Naive B cell (primary cell): ENCODE measurements at regions not wholly inside any gene's neighbourhood (a gene's known extent, or its start where the extent isn't known, plus 50 kb on each side); places are given as distances from the start of the nearest gene placed in this dataset.
A peak's percentile ranks its signal among the peaks of the same experiment; 100 is the strongest.

Source experiments
- ATAC-seq, 2 donors: fragments of 150-1000 bp; cut with Tn5 transposase; 2 replicates each; pipeline ENCODE4 v1.10.0; 2021; ENCODE audit warnings: low read depth in 2 of 2, mild to moderate bottlenecking in 2 of 2, moderate library complexity in 2 of 2
- DNase-seq: peaks from one replicate; pipeline ENCODE4 v3.0.0; 2022
- H3K27ac Mint-ChIP-seq, 6 donors: one replicate each; pipeline ENCODE4 v1.8.0; 2020 to 2022; ENCODE audit warnings: mild to moderate bottlenecking in 6 of 6, mixed read lengths in 6 of 6, moderate library complexity in 5 of 6, inconsistent platforms in 2 of 6
- H3K27me3 Mint-ChIP-seq, 3 donors: one replicate each; pipeline ENCODE4 v1.8.0; 2021 to 2022; ENCODE audit warnings: mixed read lengths in 3 of 3, mild to moderate bottlenecking in 1 of 3
- H3K36me3 Mint-ChIP-seq, 2 donors: one replicate each; pipeline ENCODE4 v1.8.0; 2020 to 2022; ENCODE audit warnings: mixed read lengths in 2 of 2, inconsistent platforms in 1 of 2, mild to moderate bottlenecking in 1 of 2
- H3K4me1 Mint-ChIP-seq, 3 donors: one replicate each; pipeline ENCODE4 v1.8.0; 2020 to 2022; ENCODE audit warnings: mixed read lengths in 3 of 3, inconsistent platforms in 1 of 3, mild to moderate bottlenecking in 1 of 3, moderate library complexity in 1 of 3
- H3K4me3 Mint-ChIP-seq, 8 donors: one replicate each; pipeline ENCODE4 v1.8.0; 2020 to 2022; ENCODE audit warnings: mild to moderate bottlenecking in 8 of 8, mixed read lengths in 8 of 8, moderate library complexity in 8 of 8, inconsistent platforms in 2 of 8
- H3K9me3 Mint-ChIP-seq, 7 donors: one replicate each; pipeline ENCODE4 v1.8.0; 2020 to 2022; ENCODE audit warnings: mixed read lengths in 7 of 7, mild to moderate bottlenecking in 5 of 7, inconsistent platforms in 2 of 7, moderate library complexity in 1 of 7

DNA sequence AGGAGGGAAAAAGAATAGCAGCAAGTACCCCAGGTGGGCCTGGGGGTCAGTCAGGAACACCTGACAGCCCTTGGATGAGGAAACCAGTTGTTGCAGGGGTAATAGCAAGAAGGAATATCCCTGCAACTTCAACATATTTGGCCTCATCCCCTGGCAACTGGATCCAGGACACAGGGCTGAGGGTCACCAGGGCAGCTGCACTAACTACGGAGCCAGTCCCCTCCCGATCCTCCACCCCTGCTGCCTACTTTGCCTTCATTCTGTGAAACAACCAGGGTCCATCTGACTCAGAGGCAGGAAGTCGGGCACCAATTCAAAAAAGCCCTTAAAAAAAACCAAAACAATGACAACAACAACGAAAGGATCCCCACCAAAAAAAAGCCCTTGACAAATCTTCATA is 52.9 kb downstream of the FRMPD3 start:
- Mint-ChIP-seq H3K36me3 (peaks cover 0 to 6% of the 10 kb centered on the region in 2 donors), H3K27ac (no peak overlapping the region), H3K27me3 (peaks cover 32 to 56% (median 34%) of the 10 kb centered on the region in 3 donors), H3K4me1 (peaks cover 0 to 8% (median 5%) of the 10 kb centered on the region in 3 donors), H3K9me3 (no peaks in the 10 kb centered on the region), H3K4me3 (no peak overlapping the region)
- DNase-seq (no peak), ATAC-seq (no peak)

DNA sequence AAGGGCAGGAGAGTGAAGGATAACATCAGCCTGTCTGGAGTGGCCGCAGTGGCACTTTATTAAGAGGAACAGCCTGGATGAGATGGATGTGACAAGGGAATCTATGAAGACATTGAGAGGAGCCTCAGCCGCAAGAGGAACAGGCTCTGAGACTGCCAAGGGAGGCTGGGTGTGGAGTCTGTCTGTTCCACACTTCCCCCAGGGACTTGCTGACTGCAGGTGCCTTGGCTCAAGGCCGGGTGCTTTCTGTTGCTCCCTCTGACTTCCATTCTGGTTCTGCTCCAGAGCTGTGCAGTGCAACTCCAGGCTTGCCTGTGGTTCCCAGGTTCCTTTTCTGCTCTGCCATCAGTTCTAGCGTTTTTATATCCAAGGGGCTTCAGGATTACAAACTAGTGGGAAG is 54.6 kb downstream of the FRMPD3 start:
- Mint-ChIP-seq H3K27ac (peak overlapping the region in 1 of 6 donors; percentile 59), H3K36me3 (peaks cover 0 to 6% of the 10 kb centered on the region in 2 donors), H3K9me3 (peaks cover 0 to 11% (median 3%) of the 10 kb centered on the region in 7 donors), H3K4me3 (peak overlapping the region in 1 of 8 donors; percentile 70), H3K27me3 (peaks cover 36 to 57% (median 41%) of the 10 kb centered on the region in 3 donors), H3K4me1 (peaks cover 0 to 8% (median 5%) of the 10 kb centered on the region in 3 donors)
- DNase-seq (no peak), ATAC-seq (no peak)

DNA sequence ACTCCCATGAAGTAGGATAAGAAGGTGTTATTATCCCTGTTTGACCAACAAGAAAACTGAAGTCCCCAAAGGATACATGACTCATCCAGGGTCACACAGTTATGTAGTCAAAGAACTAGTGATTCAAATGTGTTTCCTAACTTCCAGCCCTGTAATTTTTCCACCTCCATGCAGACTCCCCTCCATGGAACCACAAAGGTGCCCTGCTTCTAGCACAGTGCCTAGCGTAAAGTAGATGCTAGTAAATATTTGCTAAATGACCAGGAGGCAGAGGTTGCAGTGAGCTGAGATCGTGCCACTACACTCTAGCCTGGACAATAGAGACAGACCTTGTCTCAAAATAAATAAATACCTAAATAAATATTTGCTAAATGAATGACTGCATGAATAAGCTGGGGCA is 55.8 kb downstream of the FRMPD3 start:
- ATAC-seq (no peak), DNase-seq (no peak)
- Mint-ChIP-seq H3K4me1 (peaks cover 0 to 8% (median 5%) of the 10 kb centered on the region in 3 donors), H3K4me3 (no peak overlapping the region), H3K36me3 (peaks cover 0 to 6% of the 10 kb centered on the region in 2 donors), H3K27me3 (peaks cover 36 to 57% (median 49%) of the 10 kb centered on the region in 3 donors), H3K9me3 (peaks cover 0 to 16% (median 5%) of the 10 kb centered on the region in 7 donors), H3K27ac (peak overlapping the region in 1 of 6 donors; percentile 42)

DNA sequence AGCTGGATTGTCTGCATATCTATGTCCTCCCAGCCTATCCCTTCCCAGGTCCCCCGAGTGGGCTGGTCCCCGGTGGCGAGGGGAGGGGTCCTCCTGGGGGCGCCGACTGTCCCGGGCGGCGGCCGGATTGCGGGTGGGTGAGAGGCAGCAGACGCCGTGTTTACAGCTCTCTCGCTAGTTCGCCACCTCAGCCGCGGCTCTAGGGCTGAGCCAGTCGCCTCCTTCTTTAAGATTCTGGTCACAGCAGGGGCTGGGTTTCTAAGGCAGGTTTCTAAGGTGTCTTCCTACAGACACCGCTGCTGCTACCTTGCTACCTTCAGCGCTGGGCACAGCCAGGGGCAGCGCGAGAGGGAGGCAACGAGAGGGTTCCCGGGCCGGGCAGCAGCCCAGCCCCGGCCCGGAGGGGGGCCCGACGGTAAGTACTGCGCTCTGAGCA is 57.2 kb downstream of the FRMPD3 start:
- Mint-ChIP-seq H3K36me3 (peaks cover 0 to 6% of the 10 kb centered on the region in 2 donors), H3K4me3 (peak overlapping the region in 2 of 8 donors; percentile 42 to 63), H3K9me3 (peaks cover 0 to 16% (median 5%) of the 10 kb centered on the region in 7 donors), H3K27ac (no peak overlapping the region), H3K4me1 (peaks cover 0 to 8% (median 5%) of the 10 kb centered on the region in 3 donors), H3K27me3 (peaks cover 35 to 55% (median 49%) of the 10 kb centered on the region in 3 donors)
- DNase-seq (no peak), ATAC-seq (no peak)

DNA sequence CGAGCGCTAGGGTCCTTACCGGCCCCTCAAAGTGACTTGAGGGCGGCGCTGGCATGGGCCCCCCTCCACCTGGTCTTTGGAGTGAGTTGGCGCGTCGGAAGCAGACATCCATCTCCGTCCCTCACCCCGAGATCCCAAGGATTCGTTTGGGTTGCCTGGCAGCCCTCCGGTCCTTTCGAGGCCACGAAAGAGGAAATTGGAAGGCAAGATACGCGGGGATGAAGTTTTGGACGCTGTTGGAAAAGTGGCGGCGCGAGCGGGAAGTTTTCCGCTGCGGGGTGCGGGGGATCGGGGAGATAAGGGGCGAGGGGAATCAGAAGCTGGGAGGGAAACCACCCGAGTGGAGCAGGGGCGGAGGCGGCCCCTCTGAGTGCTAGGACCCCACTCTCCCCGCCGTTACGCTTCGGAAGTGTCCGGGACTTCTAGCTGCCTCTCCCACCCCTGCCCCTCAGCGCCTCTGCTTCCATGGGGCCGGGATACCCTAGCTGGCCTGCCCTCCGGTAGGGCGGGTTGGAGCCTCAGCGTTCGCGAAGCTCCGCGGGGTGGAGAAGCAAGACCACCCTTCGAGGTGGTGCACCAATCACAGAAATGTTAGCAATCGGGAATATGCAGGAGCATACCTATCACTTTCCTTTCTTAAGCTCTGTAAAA is 57.8 kb downstream of the FRMPD3 start:
- ATAC-seq (no peak), DNase-seq (no peak)
- Mint-ChIP-seq H3K27me3 (peaks cover 31 to 55% (median 48%) of the 10 kb centered on the region in 3 donors), H3K4me1 (peaks cover 0 to 11% (median 8%) of the 10 kb centered on the region in 3 donors), H3K9me3 (peaks cover 0 to 16% (median 5%) of the 10 kb centered on the region in 7 donors), H3K4me3 (peak overlapping the region in 7 of 8 donors; percentile 24 to 81 (median 63)), H3K27ac (peak overlapping the region in 1 of 6 donors; percentile 61), H3K36me3 (peaks cover 0 to under 1% of the 10 kb centered on the region in 2 donors)

DNA sequence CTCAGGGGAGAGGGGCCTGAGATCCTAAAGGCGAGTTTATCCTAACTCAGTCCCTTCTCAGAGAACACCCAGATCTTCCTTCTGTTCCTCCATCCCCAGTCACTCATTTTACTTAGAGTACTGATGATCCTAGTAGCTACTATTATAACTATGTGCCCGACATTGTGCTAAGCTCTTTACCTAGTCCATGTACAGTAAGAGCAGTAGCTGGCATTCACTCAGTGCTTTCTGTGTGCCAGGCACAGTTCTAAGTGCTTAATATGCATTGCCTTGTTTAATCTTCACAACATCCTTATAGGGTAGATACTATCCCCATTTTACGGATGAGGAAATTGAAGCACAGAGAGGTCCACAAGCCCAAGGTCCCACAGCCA is 58.3 kb downstream of the FRMPD3 start:
- ATAC-seq (no peak), DNase-seq (no peak)
- Mint-ChIP-seq H3K36me3 (no peaks in the 10 kb centered on the region), H3K9me3 (peaks cover 0 to 16% (median 5%) of the 10 kb centered on the region in 7 donors), H3K4me3 (peak overlapping the region in 4 of 8 donors; percentile 24 to 71 (median 44)), H3K27ac (no peak overlapping the region), H3K27me3 (peaks cover 31 to 55% (median 51%) of the 10 kb centered on the region in 3 donors), H3K4me1 (peaks cover 0 to 13% (median 10%) of the 10 kb centered on the region in 3 donors)

DNA sequence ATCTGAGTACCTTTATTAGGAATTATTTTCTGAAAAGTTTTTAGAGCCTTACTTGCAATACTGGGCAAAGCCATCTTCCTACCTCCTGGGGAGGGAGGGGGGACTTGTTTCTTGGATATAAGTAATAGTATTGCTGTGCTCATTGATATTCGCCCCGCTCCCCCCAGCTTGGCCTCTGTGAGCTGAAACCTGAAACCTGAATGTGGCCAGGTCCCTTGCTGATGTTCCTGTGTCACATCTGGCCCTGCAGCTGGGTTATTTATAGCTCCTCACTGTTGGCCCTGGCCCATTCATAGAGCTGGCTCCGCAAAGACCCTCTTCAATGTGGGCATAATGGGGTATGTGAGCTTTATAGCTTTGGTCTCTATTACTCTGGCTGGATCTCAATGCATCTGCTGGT is 59.5 kb downstream of the FRMPD3 start:
- Mint-ChIP-seq H3K27ac (no peak overlapping the region), H3K9me3 (peaks cover 0 to 16% (median 5%) of the 10 kb centered on the region in 7 donors), H3K4me1 (peaks cover 0 to 13% (median 10%) of the 10 kb centered on the region in 3 donors), H3K4me3 (peak overlapping the region in 2 of 8 donors; percentile 41 to 77), H3K27me3 (peaks cover 32 to 50% (median 50%) of the 10 kb centered on the region in 3 donors), H3K36me3 (no peaks in the 10 kb centered on the region)
- no peak for DNase-seq
- no peak for ATAC-seq

DNA sequence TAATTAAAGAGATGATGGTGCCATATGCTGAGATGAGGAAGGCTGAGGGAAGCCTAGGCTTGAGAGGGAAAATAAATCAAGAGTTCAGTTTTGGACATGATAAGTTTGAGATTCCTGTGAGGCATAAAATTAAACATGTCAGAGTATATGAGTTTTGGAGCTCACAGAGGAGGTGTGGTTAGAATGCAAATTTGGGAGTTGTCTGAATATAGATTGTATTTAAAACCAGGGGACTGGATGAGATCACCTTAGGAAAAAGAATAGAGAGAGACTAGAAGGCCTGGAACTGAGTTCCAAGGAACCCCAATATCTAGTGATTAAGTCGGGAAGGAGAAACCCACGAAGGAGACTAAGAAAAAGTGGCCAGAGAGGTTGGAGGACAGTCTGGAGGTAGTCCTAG is 65.5 kb downstream of the FRMPD3 start:
- Mint-ChIP-seq H3K9me3 (peaks cover 0 to 10% (median 3%) of the 10 kb centered on the region in 7 donors), H3K27ac (peak overlapping the region in 1 of 6 donors; percentile 60), H3K4me3 (no peak overlapping the region), H3K36me3 (peaks cover 0 to 8% of the 10 kb centered on the region in 2 donors), H3K27me3 (peaks cover 18 to 50% (median 35%) of the 10 kb centered on the region in 3 donors), H3K4me1 (peaks cover 0 to 13% (median 2%) of the 10 kb centered on the region in 3 donors)
- DNase-seq (no peak), ATAC-seq (no peak)

DNA sequence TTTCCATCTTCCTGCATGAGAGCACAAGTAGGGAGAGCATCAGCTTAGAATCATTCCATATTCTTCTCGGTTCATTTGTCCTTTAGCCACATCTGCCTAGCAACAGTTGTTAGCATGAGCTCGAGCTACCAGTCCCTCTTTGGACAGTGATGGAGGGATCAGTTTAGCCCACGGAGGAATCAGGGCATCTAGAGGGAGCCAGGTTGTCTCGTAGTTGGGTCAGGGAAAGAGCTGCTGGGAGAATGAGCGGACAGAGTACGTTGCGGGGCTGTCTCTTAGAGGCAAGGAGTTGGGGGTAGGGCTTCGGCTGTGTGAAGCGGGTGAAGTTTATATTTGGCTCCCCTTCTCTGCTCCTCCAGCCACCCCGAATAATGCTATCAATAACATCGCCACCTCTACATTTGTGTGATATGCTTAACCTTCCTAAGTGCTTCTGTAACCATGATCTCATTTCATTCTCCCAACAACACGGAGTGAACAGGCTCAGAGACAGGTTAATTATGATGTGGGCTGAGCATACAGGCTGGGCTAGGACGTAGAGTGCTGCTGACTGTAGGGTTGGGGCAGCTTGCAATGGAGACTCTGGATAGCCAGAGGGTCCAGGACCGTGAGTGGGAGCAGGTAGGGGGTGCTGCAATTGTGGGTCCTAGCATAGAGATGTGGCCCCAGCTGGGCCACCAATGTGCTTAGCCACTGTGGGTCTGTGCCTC is 72.6 kb downstream of the FRMPD3 start:
- peaks cover 4 to 15% (median 14%) of the 10 kb centered on the region in 3 donors for H3K27me3 Mint-ChIP-seq
- no peak for ATAC-seq

DNA sequence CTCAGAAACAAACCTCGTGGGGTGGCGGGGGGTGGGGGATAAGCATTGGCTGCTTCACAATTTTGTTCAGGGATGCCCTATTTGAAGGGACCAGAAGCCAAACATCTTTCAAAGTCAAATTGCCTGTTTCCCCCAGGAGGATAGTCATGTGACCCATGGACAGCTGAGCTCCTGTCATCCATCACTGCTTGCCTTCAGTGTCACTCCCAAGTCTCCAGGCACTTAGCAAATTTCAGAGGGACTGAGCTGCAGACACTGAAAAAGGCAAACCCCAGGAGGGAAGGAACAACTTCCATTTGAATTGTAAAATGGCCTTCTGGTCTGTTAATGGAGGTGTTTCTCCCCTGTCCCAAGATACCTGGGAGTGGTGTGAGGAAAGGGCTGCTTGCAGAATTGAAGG is 73.4 kb downstream of the FRMPD3 start:
- Mint-ChIP-seq H3K27ac (no peak overlapping the region), H3K27me3 (peaks cover 3 to 7% (median 5%) of the 10 kb centered on the region in 3 donors), H3K36me3 (no peaks in the 10 kb centered on the region), H3K4me3 (no peak overlapping the region), H3K4me1 (peaks cover 0 to 4% (median 0%) of the 10 kb centered on the region in 3 donors), H3K9me3 (peaks cover 0 to 3% (median 0%) of the 10 kb centered on the region in 7 donors)
- no peak for DNase-seq
- ATAC-seq: no peak

More for the DNA sequence above, 72.6 kb downstream of the FRMPD3 start:
- Mint-ChIP-seq H3K4me1 (peaks cover 0 to 4% (median 3%) of the 10 kb centered on the region in 3 donors), H3K36me3 (no peaks in the 10 kb centered on the region), H3K9me3 (peaks cover 0 to 2% (median 0%) of the 10 kb centered on the region in 7 donors), H3K4me3 (no peak overlapping the region), H3K27ac (no peak overlapping the region)
- no peak for DNase-seq

DNA sequence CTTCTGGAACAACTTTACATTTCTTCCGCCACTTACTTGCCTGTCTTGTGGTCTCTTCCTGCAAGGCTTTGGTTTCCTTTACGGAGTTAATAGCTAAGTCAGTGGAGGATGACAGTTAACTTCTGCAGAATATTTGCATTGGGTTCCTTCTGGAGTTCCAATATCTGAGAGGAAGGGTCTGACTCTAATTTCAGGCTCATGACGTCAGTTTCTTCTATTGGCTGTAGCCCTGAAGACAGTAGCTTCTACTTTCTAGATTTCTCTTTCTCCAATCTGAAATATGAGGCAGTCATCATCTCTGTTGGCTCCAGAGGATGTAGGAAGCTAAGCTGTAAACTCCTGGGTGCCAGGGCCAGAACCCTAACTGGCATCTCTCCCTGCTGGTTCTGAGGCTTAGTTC is 76.7 kb downstream of the FRMPD3 start:
- H3K4me3 Mint-ChIP-seq: no peak overlapping the region
- peaks cover 0 to 3% (median 0%) of the 10 kb centered on the region in 3 donors for H3K27me3 Mint-ChIP-seq
- H3K27ac Mint-ChIP-seq: no peak overlapping the region
- peaks cover 0 to 3% (median 0%) of the 10 kb centered on the region in 7 donors for H3K9me3 Mint-ChIP-seq
- no peak for ATAC-seq
- no peak for DNase-seq
- H3K4me1 Mint-ChIP-seq: peaks cover 0 to 4% (median 0%) of the 10 kb centered on the region in 3 donors
- H3K36me3 Mint-ChIP-seq: peaks cover 0 to 4% of the 10 kb centered on the region in 2 donors

DNA sequence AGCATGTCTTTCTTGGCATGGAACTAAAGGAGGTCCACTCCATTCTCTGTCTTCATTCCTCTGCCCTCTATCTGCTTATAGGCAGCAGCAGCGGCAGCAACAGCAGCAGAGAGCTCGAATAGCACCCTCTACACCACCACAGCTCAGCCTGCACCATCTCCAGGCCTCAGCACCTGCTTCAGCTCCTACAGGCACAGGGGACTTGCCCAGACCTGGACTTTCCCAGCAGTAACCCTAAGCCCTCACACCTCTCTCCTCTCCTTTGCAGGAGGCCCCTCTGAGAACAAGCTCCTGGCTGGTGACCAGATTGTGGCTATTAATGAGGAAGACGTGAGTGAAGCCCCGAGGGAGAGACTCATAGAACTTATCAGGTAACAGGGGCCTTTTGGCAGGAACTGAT is 80.7 kb downstream of the FRMPD3 start:
- DNase-seq: no peak
- no peak overlapping the region for H3K4me3 Mint-ChIP-seq
- peaks cover 0 to 4% (median 0%) of the 10 kb centered on the region in 7 donors for H3K9me3 Mint-ChIP-seq
- peaks cover 0 to 13% of the 10 kb centered on the region in 2 donors for H3K36me3 Mint-ChIP-seq
- H3K27ac Mint-ChIP-seq: peak overlapping the region in 1 of 6 donors; percentile 40
- peaks cover 0 to 24% (median 5%) of the 10 kb centered on the region in 3 donors for H3K27me3 Mint-ChIP-seq
- no peak for ATAC-seq
- H3K4me1 Mint-ChIP-seq: no peaks in the 10 kb centered on the region

DNA sequence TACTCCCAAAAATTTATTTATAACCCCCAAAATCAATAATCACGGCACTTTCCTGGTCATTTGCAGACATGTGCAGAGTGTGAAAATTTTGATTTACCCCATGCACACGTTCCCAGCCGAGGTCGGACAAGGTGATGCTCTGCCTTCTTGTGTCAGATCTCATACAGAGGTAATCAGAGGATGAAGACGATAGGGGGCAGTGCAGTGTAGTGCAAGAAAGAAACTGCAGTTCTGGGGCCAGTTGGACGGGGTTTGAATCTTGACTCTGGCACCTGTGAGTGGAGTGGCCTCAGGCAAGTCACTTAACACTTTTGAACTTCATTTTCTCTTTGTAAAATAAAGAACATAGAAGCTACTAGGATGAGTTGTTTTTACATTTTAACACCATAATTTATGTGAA is 88.4 kb downstream of the FRMPD3 start:
- peaks cover 0 to 5% of the 10 kb centered on the region in 2 donors for H3K36me3 Mint-ChIP-seq
- no peak overlapping the region for H3K4me3 Mint-ChIP-seq
- peaks cover 0 to 8% (median 5%) of the 10 kb centered on the region in 3 donors for H3K27me3 Mint-ChIP-seq
- H3K9me3 Mint-ChIP-seq: peaks cover 0 to 4% (median 0%) of the 10 kb centered on the region in 7 donors
- no peak overlapping the region for H3K27ac Mint-ChIP-seq
- peaks cover 0 to 9% (median 0%) of the 10 kb centered on the region in 3 donors for H3K4me1 Mint-ChIP-seq
- DNase-seq: peak; percentile 8
- ATAC-seq: no peak
